Liver (tissue), 3 donors: ENCODE measurements at regions not wholly inside any gene's neighbourhood (a gene's known extent, or its start where the extent isn't known, plus 50 kb on each side); places are given as distances from the start of the nearest gene placed in this dataset.

Experiments used
- ATF3 ChIP-seq: IDR thresholded peaks from 2 replicates; pipeline ENCODE4 v1.6.1; 2016; ENCODE audit warnings: antibody characterized with exemption
- CTCF ChIP-seq: fragments of 150-350 bp; IDR thresholded peaks from 2 replicates; pipeline ENCODE4 v1.5.1; 2017; ENCODE audit warnings: improper control_type of control experiment, low read depth, low read length; ENCODE audit not compliant: missing input control
- EGR1 ChIP-seq, 2 donors: IDR thresholded peaks; 2 replicates each; pipeline ENCODE4 v1.6.1; 2016 to 2018; ENCODE audit warnings: antibody characterized with exemption in 2 of 2, low read depth in 2 of 2
- GABPA ChIP-seq, 2 donors: IDR thresholded peaks in 1 of 2; conservative IDR thresholded peaks in 1 of 2; 2 replicates each; pipeline ENCODE4 v1.6.1; 2016; ENCODE audit warnings: antibody characterized with exemption in 2 of 2, mild to moderate bottlenecking in 1 of 2, moderate library complexity in 1 of 2
- HNF4A ChIP-seq, 2 donors: conservative IDR thresholded peaks; 2 replicates each; pipeline ENCODE4 v1.6.1; 2016; ENCODE audit warnings: antibody characterized with exemption in 2 of 2, mild to moderate bottlenecking in 2 of 2
- JUND ChIP-seq, 2 donors: IDR thresholded peaks; 2 replicates each; pipeline ENCODE4 v1.6.1; 2016; ENCODE audit warnings: antibody characterized with exemption in 2 of 2
- MAX ChIP-seq: IDR thresholded peaks from 2 replicates; pipeline ENCODE4 v1.6.1; 2016; ENCODE audit warnings: antibody characterized with exemption
- NR2F2 ChIP-seq: IDR thresholded peaks from 2 replicates; pipeline ENCODE4 v1.6.1; 2016; ENCODE audit warnings: antibody characterized with exemption
- RAD21 ChIP-seq, 2 donors: IDR thresholded peaks; 2 replicates each; pipeline ENCODE4 v1.6.1; 2016; ENCODE audit warnings: antibody characterized with exemption in 2 of 2, mild to moderate bottlenecking in 2 of 2
- REST ChIP-seq: IDR thresholded peaks from 2 replicates; pipeline ENCODE4 v1.6.1; 2016; ENCODE audit warnings: antibody characterized with exemption, mild to moderate bottlenecking
- RXRA ChIP-seq, 2 donors: IDR thresholded peaks; 2 replicates each; pipeline ENCODE4 v1.6.1; 2017 to 2018; ENCODE audit warnings: antibody characterized with exemption in 2 of 2, mild to moderate bottlenecking in 1 of 2
- SP1 ChIP-seq: IDR thresholded peaks from 2 replicates; pipeline ENCODE4 v1.6.1; 2018; ENCODE audit warnings: antibody characterized with exemption, mild to moderate bottlenecking
- TAF1 ChIP-seq: conservative IDR thresholded peaks from 2 replicates; pipeline ENCODE4 v1.6.1; 2016; ENCODE audit warnings: antibody characterized with exemption, mild to moderate bottlenecking
- YY1 ChIP-seq: IDR thresholded peaks from 2 replicates; pipeline ENCODE4 v1.6.1; 2016; ENCODE audit warnings: antibody characterized with exemption, mild to moderate bottlenecking
- donor health status: healthy.
- donor health status: healthy.

GRCh38 chr19:28633319-28634018, 579.5 kb downstream of the UQCRFS1 start:
- TF ChIP-seq CTCF: peak; percentile 99
- no peak for TF ChIP-seq TAF1
- TF ChIP-seq RAD21 (IDR thresholded peaks at IDR 0.05): peak; percentile 97 to 98
- TF ChIP-seq NR2F2: no peak
- no peak for TF ChIP-seq HNF4A (conservative IDR thresholded peaks at IDR 0.05)
- TF ChIP-seq RXRA (IDR thresholded peaks at IDR 0.05): no peak
- TF ChIP-seq YY1: no peak
- no peak for TF ChIP-seq MAX
- no peak for TF ChIP-seq SP1
- no peak for TF ChIP-seq JUND (IDR thresholded peaks at IDR 0.05)
- TF ChIP-seq ATF3: no peak
- no peak for TF ChIP-seq REST
- TF ChIP-seq GABPA (IDR thresholded peaks at IDR 0.05 in 1 of 2, conservative IDR thresholded peaks at IDR 0.05 in 1 of 2): no peak
- no peak for TF ChIP-seq EGR1 (IDR thresholded peaks at IDR 0.05; ENCODE audit: low read depth in 2 of 2)
